HG03342 (cell line): ENCODE measurements at regions not wholly inside any gene's neighbourhood (a gene's known extent, or its start where the extent isn't known, plus 50 kb on each side); places are given as distances from the start of the nearest gene placed in this dataset.
"Not testable (repeated sequence)": the region's sequence is repeated elsewhere in the genome, so short reads cannot be mapped to it uniquely, and the experiment has no call there.

Source experiments
- ATAC-seq: cut with Tn5 transposase; IDR thresholded peaks from one replicate; pipeline ENCODE4 v1.9.1; 2021; ENCODE audit warnings: mild to moderate bottlenecking, moderate library complexity; ENCODE audit not compliant: unreplicated experiment

DNA sequence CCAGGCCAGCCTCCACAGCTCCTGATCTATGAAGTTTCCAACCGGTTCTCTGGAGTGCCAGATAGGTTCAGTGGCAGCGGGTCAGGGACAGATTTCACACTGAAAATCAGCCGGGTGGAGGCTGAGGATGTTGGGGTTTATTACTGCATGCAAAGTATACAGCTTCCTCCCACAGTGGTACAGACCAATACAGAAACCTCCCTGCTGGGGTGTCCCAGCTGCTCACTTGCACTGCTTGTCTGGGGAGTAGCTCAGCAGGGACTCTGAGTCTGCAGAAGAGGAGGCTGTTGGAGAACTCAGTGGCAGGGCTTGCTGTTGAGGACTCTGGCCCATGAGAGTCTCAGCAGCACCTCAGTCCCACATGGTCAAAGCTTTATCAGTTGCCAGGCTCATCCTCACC, 1256.6 kb downstream of the RPIA start:
- ATAC-seq = not testable (repeated sequence)

GRCh38 chr2:89950807-89951206, 1259.3 kb downstream of the RPIA start:
- not testable (repeated sequence) for ATAC-seq

- ATAC-seq = peak; percentile 56
These were observed 1265.8 kb downstream of the RPIA start for GRCh38 chr2:89957236-89957635.

DNA sequence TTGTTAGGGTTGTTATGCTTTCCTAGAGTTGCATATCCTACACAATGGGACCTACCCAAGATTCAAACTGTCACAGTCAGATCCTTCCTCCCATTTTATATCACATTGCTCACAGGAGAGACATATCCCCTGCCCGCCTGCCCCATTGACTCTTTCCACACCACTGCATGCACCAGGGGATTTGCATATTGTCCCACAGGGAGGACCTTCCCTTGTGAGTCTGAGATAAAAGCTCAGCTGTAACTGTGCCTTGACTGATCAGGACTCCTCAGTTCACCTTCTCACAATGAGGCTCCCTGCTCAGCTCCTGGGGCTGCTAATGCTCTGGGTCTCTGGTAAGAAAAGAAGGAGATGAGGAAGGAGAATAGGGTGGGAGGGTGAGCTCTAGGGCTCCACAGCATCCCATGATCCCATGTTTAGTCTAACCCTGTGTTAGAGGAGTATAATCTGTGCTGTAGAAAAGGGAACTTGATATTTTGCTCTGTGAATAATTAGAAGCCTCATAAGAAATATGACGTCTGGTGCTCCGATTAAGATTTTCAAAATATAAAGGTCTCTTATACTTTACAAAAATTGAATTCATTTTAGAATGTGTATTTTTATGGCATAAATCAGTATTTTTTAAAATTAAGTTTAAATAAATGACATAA, 1268.4 kb downstream of the RPIA start:
- not testable (repeated sequence) for ATAC-seq

DNA sequence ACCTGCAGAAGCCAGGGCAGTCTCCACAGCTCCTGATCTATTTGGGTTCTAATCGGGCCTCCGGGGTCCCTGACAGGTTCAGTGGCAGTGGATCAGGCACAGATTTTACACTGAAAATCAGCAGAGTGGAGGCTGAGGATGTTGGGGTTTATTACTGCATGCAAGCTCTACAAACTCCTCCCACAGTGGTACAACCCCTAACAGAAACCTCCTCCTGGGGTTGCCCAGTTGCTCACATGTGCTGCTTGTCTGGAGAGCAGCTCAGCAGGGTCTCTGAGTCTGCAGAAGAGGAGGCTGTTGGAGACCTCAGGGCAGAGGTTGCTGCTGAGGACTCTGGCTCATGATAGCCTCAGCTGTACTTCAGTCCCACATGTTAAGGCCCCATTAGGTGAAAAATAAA, 1269.1 kb downstream of the RPIA start:
- not testable (repeated sequence) for ATAC-seq

DNA sequence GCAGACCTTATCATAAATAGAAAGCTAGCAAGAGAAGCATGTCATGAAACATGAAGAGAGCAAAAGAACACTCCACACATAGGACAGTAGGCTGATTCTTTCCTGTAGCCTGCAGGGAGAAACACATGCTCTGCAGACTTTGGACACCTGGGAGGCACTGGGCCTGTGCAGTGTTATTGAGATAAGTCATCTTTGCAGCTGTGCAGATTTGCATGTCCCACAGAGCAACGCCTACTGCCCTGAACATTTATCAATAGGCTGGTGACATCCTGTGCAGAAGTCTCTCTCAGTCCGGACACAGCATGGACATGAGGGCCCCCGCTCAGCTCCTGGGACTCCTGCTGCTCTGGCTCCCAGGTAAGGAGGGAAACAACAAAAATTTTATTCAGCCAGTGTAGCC, 1277.1 kb downstream of the RPIA start:
- ATAC-seq = peak; percentile 55

- not testable (repeated sequence) for ATAC-seq
These were observed 1277.7 kb downstream of the RPIA start for GRCh38 chr2:89969190-89969589.

DNA sequence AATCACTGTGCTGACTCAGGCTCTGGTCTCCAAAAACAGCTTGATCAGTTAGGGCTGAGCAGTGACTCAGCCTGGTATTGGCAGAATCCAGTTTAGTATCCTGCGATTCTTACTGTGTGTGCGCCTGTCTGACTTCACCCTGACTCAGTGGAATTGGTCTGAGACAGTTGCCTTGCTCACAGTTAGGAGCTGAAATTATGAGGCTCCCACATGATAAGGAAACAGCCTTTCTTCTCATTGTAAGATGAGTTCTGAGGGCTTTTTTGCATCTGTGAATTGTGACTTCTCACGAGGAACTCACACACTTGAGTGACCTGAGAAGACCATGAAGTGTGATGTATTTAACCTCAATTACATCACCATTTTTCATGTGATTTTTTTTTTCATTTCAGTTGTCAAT, 1282.4 kb downstream of the RPIA start:
- ATAC-seq = not testable (repeated sequence)

- not testable (repeated sequence) for ATAC-seq
These were observed 1288.5 kb downstream of the RPIA start for GRCh38 chr2:89979826-89980537.

DNA sequence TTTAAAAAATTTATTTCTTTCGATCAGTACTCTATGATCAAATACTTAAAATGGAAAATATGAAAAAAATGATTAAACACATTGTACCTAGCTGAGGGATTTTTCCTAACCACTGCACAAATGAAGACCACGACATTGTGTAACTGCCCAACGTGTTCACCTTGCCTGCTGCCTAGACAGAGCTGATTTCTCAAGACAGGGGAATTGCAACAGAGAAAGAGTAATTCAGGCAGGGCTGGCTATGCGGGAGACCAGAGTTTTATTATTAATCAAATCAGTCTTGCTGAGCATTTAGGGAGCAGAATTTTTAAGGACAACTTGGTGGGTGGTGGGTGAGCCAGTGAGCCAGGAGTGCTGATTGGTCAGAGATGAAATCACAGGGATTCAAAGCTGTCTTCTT, 1290.8 kb downstream of the RPIA start:
- ATAC-seq = not testable (repeated sequence)

- ATAC-seq = not testable (repeated sequence)
These were observed 1294.2 kb downstream of the RPIA start for GRCh38 chr2:89985650-89986049.

DNA sequence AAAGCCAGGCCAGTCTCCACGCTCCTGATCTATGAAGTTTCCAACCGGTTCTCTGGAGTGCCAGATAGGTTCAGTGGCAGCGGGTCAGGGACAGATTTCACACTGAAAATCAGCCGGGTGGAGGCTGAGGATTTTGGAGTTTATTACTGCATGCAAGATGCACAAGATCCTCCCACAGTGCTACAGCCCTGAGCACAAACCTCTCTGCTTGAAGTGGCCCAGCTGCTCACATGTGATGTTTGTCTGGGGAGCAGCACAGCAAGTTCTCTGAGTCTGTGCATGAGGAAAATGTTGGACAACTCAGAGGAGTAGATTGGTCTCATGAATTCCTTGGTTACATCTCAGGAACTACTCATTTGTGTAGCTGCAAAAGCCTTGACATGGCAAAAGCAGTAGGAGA, 1295.1 kb downstream of the RPIA start:
- ATAC-seq = not testable (repeated sequence)

- not testable (repeated sequence) for ATAC-seq
These were observed 1305.3 kb downstream of the RPIA start for GRCh38 chr2:89996779-89997178.

DNA sequence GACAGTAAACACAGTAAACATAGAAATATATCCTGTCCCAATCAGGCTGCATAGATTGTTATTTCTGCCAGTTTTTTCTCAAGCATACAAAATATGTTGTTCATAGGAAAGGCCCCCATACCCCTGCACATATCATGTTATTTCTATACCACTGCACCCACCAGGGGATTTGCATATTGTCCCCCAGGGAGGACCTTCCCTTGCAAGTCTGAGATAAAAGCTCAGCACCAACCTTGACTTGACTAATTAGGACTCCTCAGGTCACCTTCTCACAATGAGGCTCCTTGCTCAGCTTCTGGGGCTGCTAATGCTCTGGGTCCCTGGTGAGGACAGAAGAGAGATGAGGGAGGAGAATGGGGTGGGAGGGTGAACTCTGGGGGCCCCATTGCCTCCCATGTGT, 1313.1 kb downstream of the RPIA start:
- ATAC-seq = not testable (repeated sequence)

GRCh38 chr2:90010442-90011100, 1319.1 kb downstream of the RPIA start:
- not testable (repeated sequence) for ATAC-seq

DNA sequence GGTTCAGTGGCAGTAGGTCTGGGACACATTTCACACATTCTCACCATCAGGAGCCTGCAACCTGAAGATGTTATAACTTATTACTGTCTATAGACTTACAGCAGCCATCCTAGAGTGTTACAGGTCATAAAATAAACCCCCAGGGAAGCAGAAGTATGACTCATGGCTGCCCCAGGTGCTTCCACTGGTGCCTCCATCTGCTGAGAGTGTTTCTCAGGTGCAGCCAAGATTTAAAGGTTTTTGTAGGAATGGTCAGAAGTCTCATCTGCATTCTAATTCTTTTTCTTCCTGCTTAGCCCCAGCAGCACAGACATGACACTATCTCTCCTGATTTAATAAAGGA, 1319.6 kb downstream of the RPIA start:
- not testable (repeated sequence) for ATAC-seq

- ATAC-seq = not testable (repeated sequence)
These were observed 1328.4 kb downstream of the RPIA start for GRCh38 chr2:90019908-90020307.

DNA sequence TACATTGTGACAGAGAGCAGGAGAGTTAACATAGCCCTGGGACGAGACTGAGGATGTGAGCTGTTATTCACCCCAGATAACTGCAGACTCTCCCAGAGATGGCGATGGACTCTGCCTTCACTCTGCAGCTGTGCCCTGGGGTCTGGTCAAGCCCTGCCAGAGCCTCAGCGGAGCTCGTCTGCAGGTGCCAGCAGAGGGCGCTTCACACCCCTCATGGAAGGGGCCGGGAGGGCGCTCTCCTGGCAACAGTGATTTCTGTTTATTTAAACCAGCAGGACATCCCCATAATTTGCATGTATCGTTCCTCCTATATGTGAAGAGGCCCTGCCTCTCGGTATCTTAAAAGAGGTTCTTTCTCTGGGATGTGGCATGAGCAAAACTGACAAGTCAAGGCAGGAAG, 1329.8 kb downstream of the RPIA start:
- ATAC-seq = peak; percentile 85

- ATAC-seq = peak; percentile 69
These were observed 1335.8 kb downstream of the RPIA start for GRCh38 chr2:90027231-90027643.

- not testable (repeated sequence) for ATAC-seq
These were observed 1337.1 kb downstream of the RPIA start for GRCh38 chr2:90028381-90029079.

GRCh38 chr2:90029080-90029428, 1337.6 kb downstream of the RPIA start:
- ATAC-seq = not testable (repeated sequence)
